Esophagus muscularis mucosa (tissue), 3 donors: ENCODE measurements at regions not wholly inside any gene's neighbourhood (a gene's known extent, or its start where the extent isn't known, plus 50 kb on each side); places are given as distances from the start of the nearest gene placed in this dataset.

Source experiments
- CTCF ChIP-seq, 3 experiments: fragments of 200-600 bp in 2 of 3; fragments of 450-650 bp in 1 of 3; sonication (generic) in 2 of 3; IDR thresholded peaks; one replicate each; pipeline ENCODE4 v1.5.1; 2017 to 2019; ENCODE audit warnings: antibody characterized with exemption in 3 of 3, mild to moderate bottlenecking in 2 of 3, moderate library complexity in 1 of 3
- POLR2A ChIP-seq: fragments of 450-650 bp; IDR thresholded peaks from one replicate; pipeline ENCODE4 v1.6.1; 2017; ENCODE audit warnings: antibody characterized with exemption, moderate library complexity, mild to moderate bottlenecking, low read depth
- POLR2AphosphoS5 ChIP-seq, 2 donors: sonication (generic); formaldehyde crosslinking; IDR thresholded peaks; one replicate each; pipeline ENCODE4 v1.6.1; 2017; ENCODE audit warnings: antibody characterized with exemption in 2 of 2

GRCh38 chr4:19523964-19524363, 727.7 kb upstream of the SLIT2 start:
- TF ChIP-seq POLR2A (no peak), CTCF (IDR thresholded peaks at IDR 0.05) (no peak), POLR2AphosphoS5 (IDR thresholded peaks at IDR 0.05) (no peak)
